Upper lobe of left lung (tissue), 4 donors: ENCODE measurements at regions not wholly inside any gene's neighbourhood (a gene's known extent, or its start where the extent isn't known, plus 50 kb on each side); places are given as distances from the start of the nearest gene placed in this dataset.

Experiments
- EP300 ChIP-seq, 4 donors: sonication (generic); formaldehyde crosslinking; IDR thresholded peaks; one replicate each; pipeline ENCODE4 v1.5.1; 2017; ENCODE audit warnings: antibody characterized with exemption in 4 of 4, control low read depth in 2 of 4
- POLR2AphosphoS5 ChIP-seq, 2 donors: sonication (generic); formaldehyde crosslinking; IDR thresholded peaks; one replicate each; pipeline ENCODE4 v1.5.1; 2017; ENCODE audit warnings: antibody characterized with exemption in 2 of 2
- TF ChIP-seq, protein P1 (sequence below), 6 experiments: fragments of 450-650 bp in 4 of 6; fragments of 200-600 bp in 2 of 6; sonication (generic) in 2 of 6; IDR thresholded peaks; one replicate each; pipeline ENCODE4 v1.5.1; 2016 to 2019; ENCODE audit warnings: antibody characterized with exemption in 6 of 6

DNA sequence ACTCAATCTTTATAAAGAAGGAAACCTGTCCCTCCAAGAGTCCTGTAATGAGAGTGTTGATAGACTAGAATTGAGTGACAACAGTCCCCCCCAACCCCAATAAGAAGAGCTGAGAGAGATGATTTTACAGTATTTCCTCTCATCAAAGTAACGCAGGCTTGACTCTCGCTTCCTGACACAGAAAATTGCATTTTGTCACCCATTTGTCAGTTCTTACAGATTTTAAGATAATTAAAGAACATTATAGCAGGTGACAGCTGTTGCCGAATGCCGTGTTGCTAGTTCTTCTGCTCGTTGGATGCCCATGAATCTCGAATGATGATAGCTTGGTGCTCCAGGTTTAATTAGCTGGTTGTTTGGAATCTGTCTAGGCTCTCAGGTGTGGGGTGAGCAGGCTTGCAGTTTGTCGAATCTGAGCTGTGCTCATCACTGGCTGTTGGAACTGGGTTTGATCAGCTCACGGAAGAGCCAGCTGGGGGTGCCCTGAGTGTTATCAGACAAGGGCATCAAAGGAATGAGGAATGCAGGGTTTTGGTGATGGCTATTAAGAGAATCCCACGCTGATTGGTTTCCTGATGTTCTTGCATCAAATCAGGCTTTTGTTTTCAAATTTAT lies 84.8 kb upstream of the CPHXL start:
- TF ChIP-seq EP300 (IDR thresholded peaks at IDR 0.05) (no peak), POLR2AphosphoS5 (IDR thresholded peaks at IDR 0.05) (no peak)
- TF ChIP-seq, protein P1, sequence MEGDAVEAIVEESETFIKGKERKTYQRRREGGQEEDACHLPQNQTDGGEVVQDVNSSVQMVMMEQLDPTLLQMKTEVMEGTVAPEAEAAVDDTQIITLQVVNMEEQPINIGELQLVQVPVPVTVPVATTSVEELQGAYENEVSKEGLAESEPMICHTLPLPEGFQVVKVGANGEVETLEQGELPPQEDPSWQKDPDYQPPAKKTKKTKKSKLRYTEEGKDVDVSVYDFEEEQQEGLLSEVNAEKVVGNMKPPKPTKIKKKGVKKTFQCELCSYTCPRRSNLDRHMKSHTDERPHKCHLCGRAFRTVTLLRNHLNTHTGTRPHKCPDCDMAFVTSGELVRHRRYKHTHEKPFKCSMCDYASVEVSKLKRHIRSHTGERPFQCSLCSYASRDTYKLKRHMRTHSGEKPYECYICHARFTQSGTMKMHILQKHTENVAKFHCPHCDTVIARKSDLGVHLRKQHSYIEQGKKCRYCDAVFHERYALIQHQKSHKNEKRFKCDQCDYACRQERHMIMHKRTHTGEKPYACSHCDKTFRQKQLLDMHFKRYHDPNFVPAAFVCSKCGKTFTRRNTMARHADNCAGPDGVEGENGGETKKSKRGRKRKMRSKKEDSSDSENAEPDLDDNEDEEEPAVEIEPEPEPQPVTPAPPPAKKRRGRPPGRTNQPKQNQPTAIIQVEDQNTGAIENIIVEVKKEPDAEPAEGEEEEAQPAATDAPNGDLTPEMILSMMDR (IDR thresholded peaks at IDR 0.05): no peak
